ENCODE measurements at regions not wholly inside any gene's neighbourhood (a gene's known extent, or its start where the extent isn't known, plus 50 kb on each side); places are given as distances from the start of the nearest gene placed in this dataset.

DNA sequence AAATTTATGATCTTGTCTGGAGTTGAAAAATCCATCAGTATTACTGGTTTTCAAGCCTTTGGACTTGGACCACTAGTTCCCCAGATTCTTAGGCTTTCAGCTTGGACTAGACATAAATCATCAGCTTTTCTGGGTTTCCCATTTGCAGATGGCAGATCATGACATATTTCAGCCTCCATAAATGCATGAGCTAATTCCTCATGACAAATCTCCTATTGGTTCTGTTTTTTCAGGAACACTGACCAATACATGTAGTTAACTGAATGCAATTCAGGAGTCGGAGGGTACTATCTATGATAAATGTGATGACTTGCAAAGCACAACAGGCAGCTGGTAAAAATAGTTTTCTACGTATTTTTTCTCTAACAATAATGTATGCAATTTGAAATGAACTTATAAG lies 635.6 kb downstream of the TRAM1L1 start:
- TF ChIP-seq, protein P1, sequence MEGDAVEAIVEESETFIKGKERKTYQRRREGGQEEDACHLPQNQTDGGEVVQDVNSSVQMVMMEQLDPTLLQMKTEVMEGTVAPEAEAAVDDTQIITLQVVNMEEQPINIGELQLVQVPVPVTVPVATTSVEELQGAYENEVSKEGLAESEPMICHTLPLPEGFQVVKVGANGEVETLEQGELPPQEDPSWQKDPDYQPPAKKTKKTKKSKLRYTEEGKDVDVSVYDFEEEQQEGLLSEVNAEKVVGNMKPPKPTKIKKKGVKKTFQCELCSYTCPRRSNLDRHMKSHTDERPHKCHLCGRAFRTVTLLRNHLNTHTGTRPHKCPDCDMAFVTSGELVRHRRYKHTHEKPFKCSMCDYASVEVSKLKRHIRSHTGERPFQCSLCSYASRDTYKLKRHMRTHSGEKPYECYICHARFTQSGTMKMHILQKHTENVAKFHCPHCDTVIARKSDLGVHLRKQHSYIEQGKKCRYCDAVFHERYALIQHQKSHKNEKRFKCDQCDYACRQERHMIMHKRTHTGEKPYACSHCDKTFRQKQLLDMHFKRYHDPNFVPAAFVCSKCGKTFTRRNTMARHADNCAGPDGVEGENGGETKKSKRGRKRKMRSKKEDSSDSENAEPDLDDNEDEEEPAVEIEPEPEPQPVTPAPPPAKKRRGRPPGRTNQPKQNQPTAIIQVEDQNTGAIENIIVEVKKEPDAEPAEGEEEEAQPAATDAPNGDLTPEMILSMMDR (conservative IDR thresholded peaks at IDR 0.05; ENCODE audit: low read depth, low read length), result no peak
- no peak for TF ChIP-seq EZH2 (IDR thresholded peaks at IDR 0.05; ENCODE audit: low read length, unreplicated experiment)

All from PC-3 (cell line).